A549 (cell line): ENCODE measurements at regions not wholly inside any gene's neighbourhood (a gene's known extent, or its start where the extent isn't known, plus 50 kb on each side); places are given as distances from the start of the nearest gene placed in this dataset.
"Not testable (repeated sequence)": the region's sequence is repeated elsewhere in the genome, so short reads cannot be mapped to it uniquely, and the experiment has no call there.

Experiments used
- ATAC-seq, 2 experiments: fragments of 200-7000 bp in 1 of 2; fragments of >200 bp in 1 of 2; cut with Nextera tagmentation in 1 of 2; cut with Tn5 transposase in 1 of 2; 3 replicates each; pipeline versions ENCODE4 v1.8.0 to v1.9.1; 2018 to 2020; ENCODE audit warnings: mild to moderate bottlenecking in 1 of 2, moderate library complexity in 1 of 2
- CTCF ChIA-PET: fragments of 300-600 bp; sonication (Branson Sonifier 250); formaldehyde crosslinking; extraction: SDS; loops from one replicate; lab custom pipeline; 2021; ENCODE audit warnings: antibody characterized with exemption, inconsistent platforms; lab: Yijun Ruan, JAX
- POLR2A ChIA-PET: fragments of 350-600 bp; formaldehyde crosslinking; extraction: SDS; loops from one replicate; lab custom pipeline; 2021; ENCODE audit warnings: antibody characterized with exemption, inconsistent platforms; lab: Yijun Ruan, JAX
- DNase-seq, 2 experiments: peaks; one replicate each; pipeline versions ENCODE4 v3.0.0 to v3.0.0-alpha.2; 2011 to 2016; ENCODE audit warnings: low read depth in 1 of 2, low spot score in 1 of 2
- FAIRE-seq: peaks from 2 replicates; lab custom pipeline; 2011; peaks lifted over from hg19 to GRCh38; lab: Jason Lieb, UNC
- H3K27ac ChIP-seq, 2 experiments: fragments of >200 bp; sonication (Bioruptor Twin); formaldehyde crosslinking; 3 replicates each; pipeline ENCODE4 v1.5.1; 2016 to 2017
- H3K4me1 ChIP-seq: fragments of >200 bp; sonication (Bioruptor Twin); formaldehyde crosslinking; 3 replicates; pipeline ENCODE4 v1.6.1; 2016
- H3K4me2 ChIP-seq: fragments of >200 bp; sonication (Bioruptor Twin); formaldehyde crosslinking; 3 replicates; pipeline ENCODE4 v1.6.1; 2016
- H3K4me3 ChIP-seq: fragments of >200 bp; sonication (Bioruptor Twin); formaldehyde crosslinking; 3 replicates; pipeline ENCODE4 v1.5.1; 2016
- H3K9me3 ChIP-seq: fragments of >200 bp; sonication (Bioruptor Twin); formaldehyde crosslinking; 3 replicates; pipeline ENCODE4 v1.6.1; 2016
- ATOH8 ChIP-seq: fragments of 250-450 bp; sonication (Bioruptor Pico); IDR thresholded peaks from 2 replicates; pipeline ENCODE4 v1.5.0; 2020; ENCODE audit warnings: low read depth, mild to moderate bottlenecking, moderate library complexity
- CBX2 ChIP-seq: fragments of 200-600 bp; sonication (generic); IDR thresholded peaks from 2 replicates; pipeline ENCODE4 v1.6.1; 2016; ENCODE audit warnings: low read depth, mild to moderate bottlenecking, borderline replicate concordance
- CBX8 ChIP-seq: fragments of 200-600 bp; sonication (generic); IDR thresholded peaks from 2 replicates; pipeline ENCODE4 v1.6.1; 2016
- CEBPB ChIP-seq, 2 experiments: fragments of >200 bp in 1 of 2; sonication (Bioruptor Twin) in 1 of 2; formaldehyde crosslinking in 1 of 2; IDR thresholded peaks; 2 replicates each; pipeline ENCODE4 v1.6.1; 2012 to 2016
- EP300 ChIP-seq, 2 experiments: fragments of >200 bp; sonication (Bioruptor Twin); formaldehyde crosslinking; IDR thresholded peaks; 2 replicates in 1 of 2; 3 replicates in 1 of 2; pipeline ENCODE4 v1.6.1; 2016 to 2017
- ESRRA ChIP-seq: fragments of 150-350 bp; IDR thresholded peaks from 2 replicates; pipeline ENCODE4 v1.6.1; 2014; ENCODE audit warnings: mild to moderate bottlenecking, low read length, borderline replicate concordance
- HEYL ChIP-seq: fragments of 250-450 bp; sonication (Bioruptor Pico); IDR thresholded peaks from 2 replicates; pipeline ENCODE4 v1.8.0; 2021; ENCODE audit warnings: mild to moderate bottlenecking, moderate library complexity
- HMGXB4 ChIP-seq: fragments of 250-450 bp; sonication (Bioruptor Pico); IDR thresholded peaks from 2 replicates; pipeline ENCODE4 v1.5.0; 2021; ENCODE audit warnings: mild to moderate bottlenecking, moderate library complexity, borderline replicate concordance
- JUNB ChIP-seq: fragments of >200 bp; sonication (Bioruptor Twin); formaldehyde crosslinking; IDR thresholded peaks from 2 replicates; pipeline ENCODE4 v1.6.1; 2016
- KDM1A ChIP-seq: fragments of 200-600 bp; sonication (generic); IDR thresholded peaks from 2 replicates; pipeline ENCODE4 v1.6.1; 2016; ENCODE audit warnings: low read depth, mild to moderate bottlenecking
- KDM5A ChIP-seq: fragments of 200-600 bp; sonication (generic); IDR thresholded peaks from 2 replicates; pipeline ENCODE4 v1.6.1; 2016; ENCODE audit warnings: antibody characterized with exemption, mild to moderate bottlenecking
- MAFK ChIP-seq: fragments of 450-650 bp; IDR thresholded peaks from 2 replicates; pipeline ENCODE4 v1.6.1; 2014; ENCODE audit not compliant: partially characterized antibody
- NR3C1 ChIP-seq: fragments of >200 bp; sonication (Bioruptor Twin); formaldehyde crosslinking; IDR thresholded peaks from 3 replicates; pipeline ENCODE4 v1.6.1; 2017
- PBX3 ChIP-seq: IDR thresholded peaks from 2 replicates; pipeline ENCODE4 v1.6.1; 2012
- PHF8 ChIP-seq: fragments of 200-600 bp; sonication (generic); IDR thresholded peaks from 2 replicates; pipeline ENCODE4 v1.6.1; 2016; ENCODE audit warnings: low read depth, mild to moderate bottlenecking, antibody characterized with exemption, moderate library complexity, borderline replicate concordance
- POLR2A ChIP-seq: IDR thresholded peaks from 2 replicates; pipeline ENCODE4 v1.6.1; 2012; ENCODE audit warnings: mild to moderate bottlenecking, low read length
- POLR2AphosphoS2 ChIP-seq: conservative IDR thresholded peaks from 2 replicates; pipeline ENCODE4 v1.6.1; 2012; ENCODE audit warnings: low read length, improper control_type of control experiment, inconsistent platforms
- SMC3 ChIP-seq: fragments of >200 bp; sonication (Bioruptor Twin); formaldehyde crosslinking; IDR thresholded peaks from 3 replicates; pipeline ENCODE4 v1.6.1; 2018; ENCODE audit warnings: inconsistent platforms
- SREBF2 ChIP-seq: fragments of 450-650 bp; IDR thresholded peaks from 2 replicates; pipeline ENCODE4 v1.6.1; 2014; ENCODE audit warnings: mild to moderate bottlenecking, moderate library complexity
- TP53 ChIP-seq: fragments of 250-450 bp; sonication (Bioruptor Pico); IDR thresholded peaks from 2 replicates; pipeline ENCODE4 v1.5.0; 2021; ENCODE audit warnings: mild to moderate bottlenecking, moderate library complexity
- ZFP36 ChIP-seq: fragments of 450-650 bp; IDR thresholded peaks from 2 replicates; pipeline ENCODE4 v1.6.1; 2014; ENCODE audit warnings: borderline replicate concordance; ENCODE audit not compliant: partially characterized antibody
- ZSCAN20 ChIP-seq: fragments of 250-450 bp; sonication (Bioruptor Pico); IDR thresholded peaks from 2 replicates; pipeline ENCODE4 v1.8.0; 2022; ENCODE audit warnings: mild to moderate bottlenecking, moderate library complexity
- WGBS: methylation state at CpG from one replicate; pipeline ENCODE4 v1.1.6; 2017; ENCODE audit errors: missing lambda C conversion rate; 5-methylcytosine and 5-hydroxymethylcytosine counted together
- TF ChIP-seq, protein P1 (sequence below): fragments of >200 bp; sonication (Bioruptor Twin); formaldehyde crosslinking; IDR thresholded peaks from 3 replicates; pipeline ENCODE4 v1.6.1; 2016
- TF ChIP-seq, protein P2 (sequence below): IDR thresholded peaks from 2 replicates; pipeline ENCODE4 v1.6.1; 2012
- TF ChIP-seq, protein P3 (sequence below): fragments of 200-600 bp; sonication (generic); IDR thresholded peaks from 2 replicates; pipeline ENCODE4 v1.6.1; 2016; ENCODE audit warnings: antibody characterized with exemption, mild to moderate bottlenecking, moderate library complexity

DNA sequence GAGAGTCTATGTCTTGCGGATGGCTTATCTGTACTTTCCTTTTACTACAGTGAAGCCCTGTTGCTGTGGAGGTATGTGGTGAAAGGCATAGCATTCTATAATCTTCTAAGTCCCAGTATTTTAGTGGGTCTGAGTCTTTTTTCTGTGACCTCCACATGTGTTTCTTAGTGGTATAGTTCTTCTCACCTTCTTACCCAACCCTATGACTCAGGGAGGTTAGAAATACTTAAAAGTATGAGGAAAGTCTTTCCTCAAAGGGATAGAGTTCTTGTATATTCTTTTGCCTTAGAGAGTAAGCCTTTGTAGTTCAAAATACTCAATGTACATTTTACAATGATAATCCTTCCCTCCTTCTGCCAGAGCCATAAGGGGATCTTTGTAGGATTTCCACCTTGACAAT, 621.9 kb upstream of the CTNND2 start:
- ChIA-PET CTCF (no interaction called here), POLR2A (no interaction called here)
- DNase-seq = no peak
- no peaks in the 10 kb centered on the region for H3K4me1 ChIP-seq
- H3K27ac ChIP-seq = no peak overlapping the region
- no peak for FAIRE-seq
- no peaks in the 10 kb centered on the region for H3K9me3 ChIP-seq
- ATAC-seq = no peak
- no peak overlapping the region for H3K4me2 ChIP-seq
- no peak for TF ChIP-seq CBX8
- no peak for TF ChIP-seq CBX2
- no peak for TF ChIP-seq PBX3
- no peak for TF ChIP-seq ZSCAN20
- TF ChIP-seq JUNB = no peak
- TF ChIP-seq SMC3 = no peak
- TF ChIP-seq CEBPB (IDR thresholded peaks at IDR 0.05) = no peak
- no peak for TF ChIP-seq TP53 (CRISPR knock-in tag)
- no peak for TF ChIP-seq ZFP36
- no peak overlapping the region for H3K4me3 ChIP-seq
- 100% methylated on average over 1 of the region's 1 CpG for WGBS

- WGBS = 0% methylated on average over 5 of the region's 5 CpGs
- Histone ChIP-seq H3K27ac (no peak overlapping the region), H3K9me3 (no peaks in the 10 kb centered on the region), H3K4me3 (no peak overlapping the region), H3K4me2 (no peak overlapping the region), H3K4me1 (no peaks in the 10 kb centered on the region)
- FAIRE-seq (no peak), DNase-seq (no peak), ATAC-seq (no peak)
- no peak for TF ChIP-seq ATOH8 (CRISPR knock-in tag)
- TF ChIP-seq HEYL = no peak
- no peak for TF ChIP-seq MAFK
- no peak for TF ChIP-seq POLR2A
- ChIA-PET POLR2A (no interaction called here), CTCF (no interaction called here)
Observed at GRCh38 chr5:12522116-12522515, 617.9 kb upstream of the CTNND2 start.

DNA sequence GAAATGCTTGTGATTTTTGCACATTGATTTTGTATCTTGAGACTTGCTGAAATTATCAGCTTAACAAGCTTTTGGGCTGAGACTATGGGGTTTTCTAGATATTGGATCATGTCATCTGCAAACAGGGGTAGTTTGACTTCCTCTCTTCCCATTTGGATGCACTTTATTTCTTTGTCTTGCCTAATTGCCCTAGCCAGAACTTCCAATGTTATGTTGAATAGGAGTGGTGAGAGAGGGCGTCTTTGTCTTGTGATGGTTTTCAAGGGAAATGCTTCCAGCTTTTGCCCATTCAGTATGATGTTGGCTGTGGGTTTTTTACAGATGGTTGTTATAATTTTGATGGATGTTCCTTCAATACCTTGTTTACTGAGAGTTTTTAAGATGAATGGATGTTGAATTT, 600.7 kb upstream of the CTNND2 start:
- H3K9me3 ChIP-seq, CTCF ChIA-PET, H3K27ac ChIP-seq, H3K4me1 ChIP-seq, H3K4me2 ChIP-seq, POLR2A ChIA-PET, DNase-seq, FAIRE-seq, ATAC-seq, H3K4me3 ChIP-seq: not testable (repeated sequence)
- WGBS = 0% methylated on average over 1 of the region's 1 CpG

DNA sequence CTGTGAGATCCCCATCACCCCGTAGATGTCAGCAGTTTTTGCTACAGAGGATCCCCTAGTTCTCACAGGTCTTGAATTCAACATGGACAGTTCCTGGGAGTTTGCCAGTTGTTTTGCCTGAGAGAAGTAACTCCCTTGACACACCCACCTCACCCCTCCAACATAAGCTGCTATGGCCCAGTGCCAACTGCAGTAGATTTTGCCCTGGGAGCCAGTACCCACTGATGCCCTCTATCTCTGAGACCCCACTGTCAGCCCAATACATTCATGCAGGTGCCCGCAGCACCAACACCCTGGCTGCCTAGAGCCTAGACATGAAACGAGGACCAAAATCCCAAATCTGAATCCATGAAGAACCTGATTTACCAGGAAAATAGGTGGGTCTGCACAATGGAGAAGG, 583.9 kb upstream of the CTNND2 start:
- ATAC-seq (no peak), DNase-seq (no peak), FAIRE-seq (no peak)
- WGBS = 0% methylated on average over 3 of the region's 3 CpGs
- H3K4me2 ChIP-seq = no peak overlapping the region
- POLR2A ChIA-PET = no interaction called here
- no peak overlapping the region for H3K4me3 ChIP-seq
- CTCF ChIA-PET = no interaction called here
- no peak overlapping the region for H3K27ac ChIP-seq
- no peaks in the 10 kb centered on the region for H3K4me1 ChIP-seq
- no peaks in the 10 kb centered on the region for H3K9me3 ChIP-seq
- TF ChIP-seq, protein P1, sequence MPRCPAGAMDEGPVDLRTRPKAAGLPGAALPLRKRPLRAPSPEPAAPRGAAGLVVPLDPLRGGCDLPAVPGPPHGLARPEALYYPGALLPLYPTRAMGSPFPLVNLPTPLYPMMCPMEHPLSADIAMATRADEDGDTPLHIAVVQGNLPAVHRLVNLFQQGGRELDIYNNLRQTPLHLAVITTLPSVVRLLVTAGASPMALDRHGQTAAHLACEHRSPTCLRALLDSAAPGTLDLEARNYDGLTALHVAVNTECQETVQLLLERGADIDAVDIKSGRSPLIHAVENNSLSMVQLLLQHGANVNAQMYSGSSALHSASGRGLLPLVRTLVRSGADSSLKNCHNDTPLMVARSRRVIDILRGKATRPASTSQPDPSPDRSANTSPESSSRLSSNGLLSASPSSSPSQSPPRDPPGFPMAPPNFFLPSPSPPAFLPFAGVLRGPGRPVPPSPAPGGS = no peak
- TF ChIP-seq KDM1A (no peak), CEBPB (IDR thresholded peaks at IDR 0.05) (no peak), HMGXB4 (CRISPR knock-in tag) (no peak), NR3C1 (no peak), KDM5A (no peak), ESRRA (no peak), SREBF2 (no peak), MAFK (no peak), PHF8 (no peak), EP300 (IDR thresholded peaks at IDR 0.05) (no peak), POLR2AphosphoS2 (no peak)
- TF ChIP-seq, protein P2, sequence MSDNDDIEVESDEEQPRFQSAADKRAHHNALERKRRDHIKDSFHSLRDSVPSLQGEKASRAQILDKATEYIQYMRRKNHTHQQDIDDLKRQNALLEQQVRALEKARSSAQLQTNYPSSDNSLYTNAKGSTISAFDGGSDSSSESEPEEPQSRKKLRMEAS = no peak
- TF ChIP-seq, protein P3, sequence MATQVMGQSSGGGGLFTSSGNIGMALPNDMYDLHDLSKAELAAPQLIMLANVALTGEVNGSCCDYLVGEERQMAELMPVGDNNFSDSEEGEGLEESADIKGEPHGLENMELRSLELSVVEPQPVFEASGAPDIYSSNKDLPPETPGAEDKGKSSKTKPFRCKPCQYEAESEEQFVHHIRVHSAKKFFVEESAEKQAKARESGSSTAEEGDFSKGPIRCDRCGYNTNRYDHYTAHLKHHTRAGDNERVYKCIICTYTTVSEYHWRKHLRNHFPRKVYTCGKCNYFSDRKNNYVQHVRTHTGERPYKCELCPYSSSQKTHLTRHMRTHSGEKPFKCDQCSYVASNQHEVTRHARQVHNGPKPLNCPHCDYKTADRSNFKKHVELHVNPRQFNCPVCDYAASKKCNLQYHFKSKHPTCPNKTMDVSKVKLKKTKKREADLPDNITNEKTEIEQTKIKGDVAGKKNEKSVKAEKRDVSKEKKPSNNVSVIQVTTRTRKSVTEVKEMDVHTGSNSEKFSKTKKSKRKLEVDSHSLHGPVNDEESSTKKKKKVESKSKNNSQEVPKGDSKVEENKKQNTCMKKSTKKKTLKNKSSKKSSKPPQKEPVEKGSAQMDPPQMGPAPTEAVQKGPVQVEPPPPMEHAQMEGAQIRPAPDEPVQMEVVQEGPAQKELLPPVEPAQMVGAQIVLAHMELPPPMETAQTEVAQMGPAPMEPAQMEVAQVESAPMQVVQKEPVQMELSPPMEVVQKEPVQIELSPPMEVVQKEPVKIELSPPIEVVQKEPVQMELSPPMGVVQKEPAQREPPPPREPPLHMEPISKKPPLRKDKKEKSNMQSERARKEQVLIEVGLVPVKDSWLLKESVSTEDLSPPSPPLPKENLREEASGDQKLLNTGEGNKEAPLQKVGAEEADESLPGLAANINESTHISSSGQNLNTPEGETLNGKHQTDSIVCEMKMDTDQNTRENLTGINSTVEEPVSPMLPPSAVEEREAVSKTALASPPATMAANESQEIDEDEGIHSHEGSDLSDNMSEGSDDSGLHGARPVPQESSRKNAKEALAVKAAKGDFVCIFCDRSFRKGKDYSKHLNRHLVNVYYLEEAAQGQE = no peak
